A549 (cell line): ENCODE measurements at regions not wholly inside any gene's neighbourhood (a gene's known extent, or its start where the extent isn't known, plus 50 kb on each side); places are given as distances from the start of the nearest gene placed in this dataset.

Experiments
- EP300 ChIP-seq, 2 experiments: fragments of >200 bp; sonication (Bioruptor Twin); formaldehyde crosslinking; IDR thresholded peaks; 2 replicates in 1 of 2; 3 replicates in 1 of 2; pipeline ENCODE4 v1.6.1; 2016 to 2017
- JUN ChIP-seq, 2 experiments: fragments of >200 bp; sonication (Bioruptor Twin); formaldehyde crosslinking; IDR thresholded peaks; 2 replicates in 1 of 2; 3 replicates in 1 of 2; pipeline ENCODE4 v1.6.1; 2016 to 2017
- MAZ ChIP-seq: fragments of 150-350 bp; IDR thresholded peaks from 2 replicates; pipeline ENCODE4 v1.6.1; 2014; ENCODE audit warnings: antibody characterized with exemption, low read depth, low read length, borderline replicate concordance
- NR3C1 ChIP-seq: fragments of >200 bp; sonication (Bioruptor Twin); formaldehyde crosslinking; IDR thresholded peaks from 3 replicates; pipeline ENCODE4 v1.6.1; 2017
- RAD21 ChIP-seq, 2 experiments: fragments of >200 bp in 1 of 2; sonication (Bioruptor Twin) in 1 of 2; formaldehyde crosslinking in 1 of 2; IDR thresholded peaks in 1 of 2; conservative IDR thresholded peaks in 1 of 2; 2 replicates in 1 of 2; 3 replicates in 1 of 2; pipeline ENCODE4 v1.6.1; 2012 to 2018; ENCODE audit warnings: inconsistent platforms in 1 of 2
- TF ChIP-seq, protein P1 (sequence below): fragments of >200 bp; sonication (Bioruptor Twin); formaldehyde crosslinking; IDR thresholded peaks from 3 replicates; pipeline ENCODE4 v1.5.1; 2016
- TF ChIP-seq, protein P2 (sequence below): fragments of 450-650 bp; IDR thresholded peaks from 2 replicates; pipeline ENCODE4 v1.6.1; 2014; ENCODE audit warnings: antibody characterized with exemption
- TF ChIP-seq, protein P3 (sequence below): fragments of 200-600 bp; sonication (generic); IDR thresholded peaks from 2 replicates; pipeline ENCODE4 v1.6.1; 2016; ENCODE audit warnings: antibody characterized with exemption, mild to moderate bottlenecking, moderate library complexity

DNA sequence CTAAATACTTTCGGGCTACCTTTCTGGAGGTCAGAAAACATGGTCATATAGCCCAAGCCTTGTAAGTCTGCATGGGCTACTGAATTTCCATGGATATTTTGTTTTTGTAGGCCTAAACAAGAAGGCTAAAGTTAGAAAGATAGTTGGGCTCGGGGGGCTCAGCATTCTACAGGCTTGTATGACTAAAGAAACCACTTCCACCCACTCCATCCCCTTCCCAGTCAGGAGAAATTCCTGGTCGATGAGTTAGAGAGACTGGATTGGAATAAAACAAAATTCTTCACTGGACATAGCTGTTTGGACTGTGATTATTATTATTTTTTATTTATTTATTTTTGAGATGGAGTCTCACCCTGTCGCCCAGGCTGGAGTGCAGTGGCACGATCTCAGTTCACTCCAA, 539.4 kb upstream of the TNP1 start:
- no peak for TF ChIP-seq EP300 (IDR thresholded peaks at IDR 0.05)
- no peak for TF ChIP-seq JUN (IDR thresholded peaks at IDR 0.05)
- TF ChIP-seq, protein P1, sequence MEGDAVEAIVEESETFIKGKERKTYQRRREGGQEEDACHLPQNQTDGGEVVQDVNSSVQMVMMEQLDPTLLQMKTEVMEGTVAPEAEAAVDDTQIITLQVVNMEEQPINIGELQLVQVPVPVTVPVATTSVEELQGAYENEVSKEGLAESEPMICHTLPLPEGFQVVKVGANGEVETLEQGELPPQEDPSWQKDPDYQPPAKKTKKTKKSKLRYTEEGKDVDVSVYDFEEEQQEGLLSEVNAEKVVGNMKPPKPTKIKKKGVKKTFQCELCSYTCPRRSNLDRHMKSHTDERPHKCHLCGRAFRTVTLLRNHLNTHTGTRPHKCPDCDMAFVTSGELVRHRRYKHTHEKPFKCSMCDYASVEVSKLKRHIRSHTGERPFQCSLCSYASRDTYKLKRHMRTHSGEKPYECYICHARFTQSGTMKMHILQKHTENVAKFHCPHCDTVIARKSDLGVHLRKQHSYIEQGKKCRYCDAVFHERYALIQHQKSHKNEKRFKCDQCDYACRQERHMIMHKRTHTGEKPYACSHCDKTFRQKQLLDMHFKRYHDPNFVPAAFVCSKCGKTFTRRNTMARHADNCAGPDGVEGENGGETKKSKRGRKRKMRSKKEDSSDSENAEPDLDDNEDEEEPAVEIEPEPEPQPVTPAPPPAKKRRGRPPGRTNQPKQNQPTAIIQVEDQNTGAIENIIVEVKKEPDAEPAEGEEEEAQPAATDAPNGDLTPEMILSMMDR: no peak
- TF ChIP-seq NR3C1: no peak
- TF ChIP-seq, protein P2, sequence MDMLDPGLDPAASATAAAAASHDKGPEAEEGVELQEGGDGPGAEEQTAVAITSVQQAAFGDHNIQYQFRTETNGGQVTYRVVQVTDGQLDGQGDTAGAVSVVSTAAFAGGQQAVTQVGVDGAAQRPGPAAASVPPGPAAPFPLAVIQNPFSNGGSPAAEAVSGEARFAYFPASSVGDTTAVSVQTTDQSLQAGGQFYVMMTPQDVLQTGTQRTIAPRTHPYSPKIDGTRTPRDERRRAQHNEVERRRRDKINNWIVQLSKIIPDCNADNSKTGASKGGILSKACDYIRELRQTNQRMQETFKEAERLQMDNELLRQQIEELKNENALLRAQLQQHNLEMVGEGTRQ: no peak
- no peak for TF ChIP-seq MAZ
- TF ChIP-seq RAD21 (conservative IDR thresholded peaks at IDR 0.05 in 1 of 2, IDR thresholded peaks at IDR 0.05 in 1 of 2): no peak
- TF ChIP-seq, protein P3, sequence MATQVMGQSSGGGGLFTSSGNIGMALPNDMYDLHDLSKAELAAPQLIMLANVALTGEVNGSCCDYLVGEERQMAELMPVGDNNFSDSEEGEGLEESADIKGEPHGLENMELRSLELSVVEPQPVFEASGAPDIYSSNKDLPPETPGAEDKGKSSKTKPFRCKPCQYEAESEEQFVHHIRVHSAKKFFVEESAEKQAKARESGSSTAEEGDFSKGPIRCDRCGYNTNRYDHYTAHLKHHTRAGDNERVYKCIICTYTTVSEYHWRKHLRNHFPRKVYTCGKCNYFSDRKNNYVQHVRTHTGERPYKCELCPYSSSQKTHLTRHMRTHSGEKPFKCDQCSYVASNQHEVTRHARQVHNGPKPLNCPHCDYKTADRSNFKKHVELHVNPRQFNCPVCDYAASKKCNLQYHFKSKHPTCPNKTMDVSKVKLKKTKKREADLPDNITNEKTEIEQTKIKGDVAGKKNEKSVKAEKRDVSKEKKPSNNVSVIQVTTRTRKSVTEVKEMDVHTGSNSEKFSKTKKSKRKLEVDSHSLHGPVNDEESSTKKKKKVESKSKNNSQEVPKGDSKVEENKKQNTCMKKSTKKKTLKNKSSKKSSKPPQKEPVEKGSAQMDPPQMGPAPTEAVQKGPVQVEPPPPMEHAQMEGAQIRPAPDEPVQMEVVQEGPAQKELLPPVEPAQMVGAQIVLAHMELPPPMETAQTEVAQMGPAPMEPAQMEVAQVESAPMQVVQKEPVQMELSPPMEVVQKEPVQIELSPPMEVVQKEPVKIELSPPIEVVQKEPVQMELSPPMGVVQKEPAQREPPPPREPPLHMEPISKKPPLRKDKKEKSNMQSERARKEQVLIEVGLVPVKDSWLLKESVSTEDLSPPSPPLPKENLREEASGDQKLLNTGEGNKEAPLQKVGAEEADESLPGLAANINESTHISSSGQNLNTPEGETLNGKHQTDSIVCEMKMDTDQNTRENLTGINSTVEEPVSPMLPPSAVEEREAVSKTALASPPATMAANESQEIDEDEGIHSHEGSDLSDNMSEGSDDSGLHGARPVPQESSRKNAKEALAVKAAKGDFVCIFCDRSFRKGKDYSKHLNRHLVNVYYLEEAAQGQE: no peak
